Kidney tubule cell (primary cell): ENCODE measurements at regions not wholly inside any gene's neighbourhood (a gene's known extent, or its start where the extent isn't known, plus 50 kb on each side); places are given as distances from the start of the nearest gene placed in this dataset.
"Not testable (repeated sequence)": the region's sequence is repeated elsewhere in the genome, so short reads cannot be mapped to it uniquely, and the experiment has no call there.

ENCODE experiments used
- DNase-seq: peaks from one replicate; pipeline ENCODE4 v3.0.0-alpha.2; 2018; ENCODE audit warnings: low spot score

- DNase-seq, result no peak
Measured at GRCh38 chr16:63496282-63496681, 1460.0 kb upstream of the CDH8 start.

GRCh38 chr16:63488955-63489354, 1452.7 kb upstream of the CDH8 start:
- peak; percentile 34 for DNase-seq

GRCh38 chr16:63481060-63481459, 1444.8 kb upstream of the CDH8 start:
- no peak for DNase-seq

GRCh38 chr16:63473725-63474124, 1437.5 kb upstream of the CDH8 start:
- no peak for DNase-seq

GRCh38 chr16:63467513-63467912, 1431.3 kb upstream of the CDH8 start:
- no peak for DNase-seq

DNA sequence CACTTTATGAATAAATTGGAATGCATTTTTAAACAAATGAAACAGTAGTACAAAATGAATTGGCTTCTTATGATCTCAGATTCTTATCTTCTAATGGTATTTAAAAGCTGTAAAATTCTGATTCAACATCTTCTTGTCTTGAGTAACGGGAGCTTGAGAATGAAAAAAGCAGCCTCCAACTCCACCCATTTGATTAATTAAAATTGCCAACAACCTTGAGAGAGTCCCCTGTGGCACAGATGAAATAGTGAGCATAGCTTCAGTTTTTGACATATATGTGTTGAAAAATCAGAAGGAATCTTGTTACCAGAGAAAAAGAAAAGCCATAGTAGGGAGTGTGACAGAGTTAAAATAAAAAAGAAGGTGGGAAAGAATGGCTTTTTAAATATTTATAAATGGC, 1426.1 kb upstream of the CDH8 start:
- no peak for DNase-seq

- peak; percentile 45 for DNase-seq
Measured at GRCh38 chr16:63461248-63461841, 1425.1 kb upstream of the CDH8 start.

DNA sequence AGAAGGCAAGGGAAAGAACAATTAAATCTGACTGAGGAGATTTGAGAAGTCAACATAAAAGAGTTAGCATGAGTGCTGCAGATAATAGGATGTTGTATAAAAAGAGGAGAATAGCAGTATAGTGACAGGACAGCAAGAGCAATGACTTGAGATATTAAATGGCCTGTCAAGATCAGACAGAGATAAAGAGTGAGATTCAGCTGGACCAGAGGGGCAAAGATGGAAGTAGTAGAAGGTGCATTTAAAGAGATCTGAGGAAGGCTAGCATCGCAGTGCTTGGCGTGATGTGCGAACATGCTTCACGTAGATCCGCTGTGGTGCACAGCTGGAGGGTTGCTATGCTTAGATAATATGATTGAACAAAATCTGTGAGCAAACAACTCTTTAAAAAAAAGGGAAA, 1422.6 kb upstream of the CDH8 start:
- DNase-seq, result no peak

DNA sequence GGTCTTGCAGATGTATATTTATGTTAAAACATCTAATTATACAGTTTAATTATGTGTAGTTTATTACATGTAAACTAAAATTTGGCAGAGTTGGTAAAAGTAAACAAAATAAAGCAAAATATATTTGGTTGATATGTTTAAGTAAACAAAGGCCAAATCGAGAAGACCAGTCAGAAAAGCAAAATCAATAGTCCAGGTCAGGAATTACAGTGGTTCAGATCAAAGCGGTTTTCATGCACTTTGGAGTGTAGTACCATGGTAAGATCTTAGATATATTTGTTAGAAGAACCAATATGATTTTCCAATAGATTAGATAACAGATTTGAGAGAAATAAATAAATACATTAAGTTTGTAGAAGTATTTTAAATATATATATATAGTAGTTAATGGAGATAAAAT, 1421.6 kb upstream of the CDH8 start:
- no peak for DNase-seq

DNA sequence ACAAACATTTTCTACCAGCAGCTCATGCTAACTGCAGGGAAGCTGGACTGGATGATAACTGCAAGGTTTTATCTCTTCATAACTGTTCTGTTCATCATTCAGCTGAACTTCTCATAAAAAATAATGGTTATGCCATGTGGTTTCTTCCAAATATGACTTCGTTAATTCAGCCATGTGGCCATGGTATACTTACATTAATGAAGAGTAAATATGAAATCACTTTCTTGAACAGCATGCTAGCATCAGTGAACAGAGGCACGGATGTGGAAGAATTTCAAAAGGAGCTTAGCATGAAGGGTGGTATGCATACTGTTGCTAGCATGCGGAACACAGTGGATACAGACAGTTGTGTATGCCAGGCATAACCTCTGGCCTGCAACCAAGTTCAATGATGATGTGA, 1417.0 kb upstream of the CDH8 start:
- no peak for DNase-seq

DNA sequence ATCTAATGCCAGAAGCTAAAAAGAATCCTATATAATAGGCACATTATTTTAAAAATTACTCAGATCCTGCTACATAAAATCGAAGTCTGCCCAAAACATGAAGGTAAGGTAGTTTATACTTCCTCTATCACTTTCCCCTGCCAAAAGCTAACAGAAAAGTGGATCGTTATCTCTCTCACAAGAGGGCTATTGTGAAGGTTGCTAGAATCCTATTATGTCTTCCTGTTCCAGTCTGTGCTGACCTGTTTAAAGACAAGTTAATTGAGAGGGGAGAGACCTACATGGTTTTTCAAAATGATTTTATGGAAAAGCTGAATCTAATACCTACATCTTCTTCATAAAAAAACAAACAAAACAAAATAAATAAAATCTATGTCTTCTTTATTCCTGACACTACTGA, 1410.9 kb upstream of the CDH8 start:
- DNase-seq, result no peak

DNA sequence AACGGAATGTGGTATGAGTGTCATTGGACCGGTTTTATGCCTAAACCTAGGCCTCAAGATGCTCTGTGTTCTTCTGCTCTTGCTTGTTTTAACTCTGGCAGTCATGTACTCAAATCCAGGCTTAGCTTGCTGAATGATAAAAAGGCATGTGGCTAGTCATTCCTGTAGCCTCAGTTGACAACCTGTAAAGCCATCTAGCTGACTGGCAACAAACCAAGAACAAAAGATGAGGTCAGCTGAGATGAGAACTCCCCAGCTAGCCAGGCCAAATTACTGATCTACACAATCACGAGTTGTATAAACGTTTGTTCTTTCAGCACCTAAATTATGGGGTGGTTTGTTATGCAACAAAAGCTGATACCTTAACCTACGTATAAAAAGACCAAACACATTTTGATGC, 1406.0 kb upstream of the CDH8 start:
- DNase-seq, result peak; percentile 2

DNA sequence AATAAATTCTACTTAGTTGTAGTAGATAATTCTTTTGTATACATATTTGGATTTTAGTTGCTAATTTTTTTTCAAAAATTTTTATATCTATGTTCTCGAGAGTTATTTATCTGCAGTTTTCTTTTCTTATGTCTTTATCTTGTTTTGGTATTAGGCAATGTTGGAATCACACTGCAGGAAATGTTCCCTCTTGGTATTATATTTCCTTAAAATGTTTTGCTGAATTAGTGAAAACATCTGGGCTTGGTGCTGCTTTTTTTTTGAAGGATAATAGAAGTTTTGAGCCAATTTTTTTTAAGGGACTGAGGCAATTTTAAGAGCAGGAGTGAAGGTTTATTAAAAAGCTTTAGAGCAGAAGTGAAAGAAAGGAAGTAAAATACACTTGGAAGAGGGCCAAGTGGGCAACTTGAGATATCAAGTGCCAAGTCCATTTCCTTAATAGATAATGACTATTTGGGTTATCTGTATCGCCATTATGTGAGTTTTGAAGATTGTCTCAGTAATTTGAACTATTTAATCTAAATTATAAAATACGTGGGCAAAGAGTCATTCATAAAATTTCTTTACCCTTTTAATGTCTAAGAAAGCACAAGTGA, 1390.1 kb upstream of the CDH8 start:
- no peak for DNase-seq

GRCh38 chr16:63422715-63423114, 1386.5 kb upstream of the CDH8 start:
- DNase-seq, result no peak

GRCh38 chr16:63416712-63417111, 1380.5 kb upstream of the CDH8 start:
- no peak for DNase-seq

DNA sequence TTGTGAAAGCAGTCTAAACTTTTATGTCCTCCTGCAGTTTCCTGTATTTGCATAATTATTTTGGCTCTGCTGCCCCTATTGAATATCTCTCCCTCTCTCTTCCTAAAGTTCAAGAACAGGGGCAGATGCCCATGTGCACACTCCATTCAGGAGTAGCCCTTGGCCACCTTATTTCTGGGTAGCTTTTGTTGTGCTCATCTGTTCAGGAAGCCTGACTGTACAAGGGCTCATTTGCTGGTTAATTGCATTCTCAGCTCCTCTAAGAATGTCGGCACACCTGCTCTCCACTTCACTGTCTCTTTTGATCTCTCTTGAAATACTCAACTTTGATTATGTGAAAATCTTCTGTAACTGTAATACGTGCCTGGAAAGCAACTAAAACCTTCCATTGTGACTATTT, 1378.8 kb upstream of the CDH8 start:
- no peak for DNase-seq

DNA sequence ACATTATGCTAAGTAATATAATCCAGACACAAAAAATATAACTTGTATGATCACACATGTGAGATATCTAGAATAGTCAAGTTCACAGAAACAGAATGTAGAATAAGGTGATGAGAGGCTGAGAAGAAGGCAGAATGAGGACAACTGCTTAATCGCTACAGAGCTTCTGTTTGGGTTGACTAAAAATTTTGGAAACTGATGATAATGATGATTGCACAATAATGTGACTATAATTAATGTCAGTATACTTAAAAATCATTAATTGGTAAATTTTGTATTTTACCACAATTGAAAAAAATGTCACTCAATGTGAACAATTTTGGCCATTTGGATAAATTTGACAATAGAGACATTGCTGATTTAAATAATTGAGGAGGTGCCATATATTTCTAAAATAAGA, 1374.4 kb upstream of the CDH8 start:
- no peak for DNase-seq

DNA sequence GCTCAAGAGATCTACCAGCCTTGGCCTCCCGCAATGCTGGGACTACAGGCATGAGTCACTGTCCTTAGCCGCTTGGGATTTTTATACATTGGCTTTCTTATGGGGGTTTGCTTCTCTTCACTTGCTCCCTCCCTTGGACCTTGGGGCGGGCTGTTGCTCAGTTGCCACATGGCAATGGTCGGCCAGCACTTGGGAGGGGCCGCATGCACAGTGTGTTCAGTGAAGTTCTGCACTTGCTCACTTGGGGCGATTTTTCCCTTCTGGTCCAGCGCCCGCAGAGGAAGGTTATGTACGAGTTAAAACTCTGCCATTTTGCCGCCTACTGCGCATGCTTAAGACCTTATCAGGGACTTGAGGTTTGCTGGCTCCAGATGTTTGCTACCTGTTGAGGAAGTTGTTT, 1367.6 kb upstream of the CDH8 start:
- DNase-seq, result no peak

- not testable (repeated sequence) for DNase-seq
Measured at GRCh38 chr16:63388277-63388676, 1352.0 kb upstream of the CDH8 start.

- no peak for DNase-seq
Measured at GRCh38 chr16:63385714-63386432, 1349.6 kb upstream of the CDH8 start.

DNA sequence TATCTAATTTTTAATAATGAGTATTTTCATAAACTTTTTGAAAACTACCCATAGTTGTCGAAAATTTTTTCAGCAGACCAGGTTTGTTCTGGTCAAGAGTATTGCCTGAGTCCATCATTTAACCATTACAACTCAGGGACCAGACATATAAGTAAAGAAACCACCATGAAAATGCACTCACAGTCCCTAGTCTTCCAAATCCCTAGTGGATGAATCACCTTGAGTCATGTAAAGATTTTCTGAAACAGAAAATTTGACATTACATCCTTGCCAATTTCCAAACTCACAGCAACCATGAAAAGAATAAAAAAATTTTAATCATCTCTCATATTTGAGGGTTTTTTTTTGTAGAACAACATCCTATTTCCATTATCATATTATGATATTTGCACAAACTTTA, 1337.5 kb upstream of the CDH8 start:
- DNase-seq, result no peak

DNA sequence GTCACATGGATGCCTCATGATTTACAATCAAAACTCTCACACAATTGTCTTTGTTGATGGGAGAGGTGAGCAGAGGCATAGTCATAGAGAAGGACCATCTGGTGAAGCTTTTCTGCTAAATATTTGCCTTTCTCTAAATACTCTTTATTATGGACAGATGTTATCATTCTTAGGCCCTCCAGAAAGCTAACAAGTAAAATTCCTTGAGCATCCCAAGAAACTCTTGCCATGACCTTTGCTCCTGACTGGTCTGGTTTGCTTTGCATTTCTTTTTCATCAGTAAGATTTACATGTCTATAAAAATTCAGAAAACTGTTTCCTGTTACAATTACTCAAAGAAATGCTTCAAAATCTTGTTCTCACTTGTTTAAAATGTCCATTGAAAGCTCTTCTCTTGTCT, 1336.6 kb upstream of the CDH8 start:
- no peak for DNase-seq

- no peak for DNase-seq
Measured at GRCh38 chr16:63372283-63372682, 1336.0 kb upstream of the CDH8 start.
